ENCODE measurements at regions not wholly inside any gene's neighbourhood (a gene's known extent, or its start where the extent isn't known, plus 50 kb on each side); places are given as distances from the start of the nearest gene placed in this dataset.
A peak's percentile ranks its signal among the peaks of the same experiment; 100 is the strongest.

DNA sequence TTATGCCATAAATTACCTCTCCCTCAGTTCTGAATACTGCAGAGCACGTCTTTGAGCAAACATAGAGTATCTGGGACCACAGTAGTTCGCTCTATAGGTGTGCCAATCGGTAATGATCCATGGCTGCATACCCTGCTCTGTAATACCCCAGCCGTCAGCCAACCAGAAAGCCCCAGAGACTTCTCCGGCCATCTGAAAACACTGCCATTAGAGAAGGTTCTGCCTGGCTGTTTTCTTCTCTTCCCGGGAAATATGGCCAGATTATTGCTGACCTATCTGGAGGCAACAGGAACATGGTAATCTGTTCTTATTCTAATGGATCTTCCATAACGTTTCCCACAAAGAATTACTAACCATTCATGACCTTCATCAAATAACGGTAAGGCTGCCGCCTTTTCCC lies 139.9 kb downstream of the RPS12 start:
- Mint-ChIP-seq H3K4me3 (no peak overlapping the region), H3K27me3 (peaks cover 53% of the 10 kb centered on the region), H3K4me1 (peaks cover 3% of the 10 kb centered on the region), H3K36me3 (ENCODE audit: low read depth) (peaks cover 2% of the 10 kb centered on the region), H3K9me3 (peaks cover 7% of the 10 kb centered on the region), H3K27ac (no peak overlapping the region)
- intact Hi-C loops (cut with micrococcal nuclease) = no loop called here
- no peak for DNase-seq

DNA sequence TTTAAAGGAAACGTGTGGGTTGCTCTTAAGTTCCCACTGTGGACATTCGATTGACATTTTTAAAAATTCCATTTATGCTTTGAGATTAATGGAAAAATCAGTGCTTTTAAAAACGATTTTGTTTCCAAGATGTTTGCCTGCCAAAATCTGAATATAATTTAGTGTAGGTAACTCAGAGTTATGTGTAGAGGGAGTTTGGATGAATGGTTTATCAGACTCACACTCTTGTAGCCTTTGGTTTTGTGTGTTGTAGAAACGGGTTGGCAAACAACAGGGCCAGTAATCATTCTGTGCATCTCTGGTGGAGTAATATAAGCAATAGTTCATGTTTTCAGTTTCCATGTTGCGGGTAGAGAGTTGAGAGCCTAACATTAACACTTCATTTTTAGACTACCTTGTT lies 140.6 kb downstream of the RPS12 start:
- DNase-seq = no peak
- H3K27me3 Mint-ChIP-seq = peaks cover 51% of the 10 kb centered on the region
- no peak overlapping the region for H3K4me3 Mint-ChIP-seq
- no peak overlapping the region for H3K27ac Mint-ChIP-seq
- peaks cover 6% of the 10 kb centered on the region for H3K4me1 Mint-ChIP-seq
- peaks cover 7% of the 10 kb centered on the region for H3K9me3 Mint-ChIP-seq
- peaks cover 2% of the 10 kb centered on the region for H3K36me3 Mint-ChIP-seq (ENCODE audit: low read depth)
- intact Hi-C loops (cut with micrococcal nuclease) = no loop called here

GRCh38 chr6:132959639-132960326 lies 145.4 kb downstream of the RPS12 start:
- DNase-seq = no peak
- peak overlapping the region; percentile 33 for H3K4me3 Mint-ChIP-seq
- peaks cover 7% of the 10 kb centered on the region for H3K9me3 Mint-ChIP-seq
- intact Hi-C loops (cut with micrococcal nuclease) = loop anchor here (5.0 to 10.0 kb wide), 2 partner anchors 135 to 593 kb away; no protein-coding TSS in a partner anchor
- peaks cover 42% of the 10 kb centered on the region for H3K27me3 Mint-ChIP-seq
- H3K36me3 Mint-ChIP-seq (ENCODE audit: low read depth) = peaks cover 2% of the 10 kb centered on the region
- peaks cover 16% of the 10 kb centered on the region for H3K4me1 Mint-ChIP-seq
- H3K27ac Mint-ChIP-seq = no peak overlapping the region

GRCh38 chr6:132960720-132961119 lies 146.4 kb downstream of the RPS12 start:
- intact Hi-C loops (cut with micrococcal nuclease) = loop anchor here (5.0 to 10.0 kb wide), 2 partner anchors 136 to 592 kb away; no protein-coding TSS in a partner anchor

DNA sequence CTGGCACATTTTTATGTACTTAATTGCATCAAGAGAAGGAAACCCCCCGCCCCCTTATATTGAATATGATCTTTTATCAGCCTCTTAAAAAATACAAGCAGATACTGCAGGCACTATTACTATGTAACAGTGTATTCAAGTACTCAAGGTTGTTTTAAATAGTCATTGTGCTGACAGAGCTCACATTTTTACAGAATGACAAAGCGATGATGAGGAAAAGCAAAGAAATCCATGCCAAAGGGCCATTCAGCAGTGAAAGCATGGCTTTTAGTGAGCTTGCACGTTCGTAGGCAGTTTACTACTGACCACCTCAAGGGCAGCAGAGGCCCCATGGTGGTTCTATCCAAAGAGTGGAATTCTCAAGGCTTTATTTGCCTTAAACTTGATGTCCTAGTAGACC lies 146.8 kb downstream of the RPS12 start:
- H3K9me3 Mint-ChIP-seq = peaks cover 7% of the 10 kb centered on the region
- intact Hi-C loops (cut with micrococcal nuclease) = loop anchor here (5.0 to 10.0 kb wide), 2 partner anchors 136 to 591 kb away; no protein-coding TSS in a partner anchor
- no peak overlapping the region for H3K4me3 Mint-ChIP-seq
- peaks cover 2% of the 10 kb centered on the region for H3K36me3 Mint-ChIP-seq (ENCODE audit: low read depth)
- peaks cover 37% of the 10 kb centered on the region for H3K27me3 Mint-ChIP-seq
- H3K27ac Mint-ChIP-seq = no peak overlapping the region
- peaks cover 20% of the 10 kb centered on the region for H3K4me1 Mint-ChIP-seq
- DNase-seq = no peak

More at GRCh38 chr6:132960720-132961119, 146.4 kb downstream of the RPS12 start:
- Mint-ChIP-seq H3K27me3 (peaks cover 37% of the 10 kb centered on the region), H3K4me3 (no peak overlapping the region), H3K27ac (no peak overlapping the region), H3K9me3 (peaks cover 7% of the 10 kb centered on the region), H3K36me3 (ENCODE audit: low read depth) (peaks cover 2% of the 10 kb centered on the region), H3K4me1 (peaks cover 20% of the 10 kb centered on the region)
- no peak for DNase-seq

DNA sequence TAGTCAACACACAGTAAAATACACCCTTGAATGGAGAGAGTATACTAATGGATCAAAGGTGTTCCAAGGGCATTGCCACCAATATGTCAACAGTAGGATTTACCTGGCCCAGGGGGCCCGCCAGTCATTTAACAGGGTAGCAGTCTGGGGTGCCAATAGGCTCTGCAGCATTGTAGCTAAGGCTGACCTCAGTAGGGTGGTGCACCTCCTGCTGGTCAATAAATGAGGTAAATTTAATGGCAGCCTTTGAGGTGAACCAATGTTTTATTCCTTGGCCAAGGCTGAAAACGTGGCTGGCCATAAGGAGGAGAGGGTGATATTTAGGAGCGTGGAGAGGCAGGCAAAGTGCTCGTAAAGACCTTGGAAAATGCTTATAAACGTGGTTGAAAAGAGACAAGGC lies 147.2 kb downstream of the RPS12 start:
- Mint-ChIP-seq H3K4me3 (no peak overlapping the region), H3K36me3 (ENCODE audit: low read depth) (peaks cover 2% of the 10 kb centered on the region), H3K4me1 (peaks cover 20% of the 10 kb centered on the region), H3K27ac (no peak overlapping the region), H3K9me3 (peaks cover 7% of the 10 kb centered on the region), H3K27me3 (peaks cover 35% of the 10 kb centered on the region)
- DNase-seq = no peak
- intact Hi-C loops (cut with micrococcal nuclease) = loop anchor here (2.0 to 10.0 kb wide), 3 partner anchors 137 to 591 kb away; no protein-coding TSS in a partner anchor

DNA sequence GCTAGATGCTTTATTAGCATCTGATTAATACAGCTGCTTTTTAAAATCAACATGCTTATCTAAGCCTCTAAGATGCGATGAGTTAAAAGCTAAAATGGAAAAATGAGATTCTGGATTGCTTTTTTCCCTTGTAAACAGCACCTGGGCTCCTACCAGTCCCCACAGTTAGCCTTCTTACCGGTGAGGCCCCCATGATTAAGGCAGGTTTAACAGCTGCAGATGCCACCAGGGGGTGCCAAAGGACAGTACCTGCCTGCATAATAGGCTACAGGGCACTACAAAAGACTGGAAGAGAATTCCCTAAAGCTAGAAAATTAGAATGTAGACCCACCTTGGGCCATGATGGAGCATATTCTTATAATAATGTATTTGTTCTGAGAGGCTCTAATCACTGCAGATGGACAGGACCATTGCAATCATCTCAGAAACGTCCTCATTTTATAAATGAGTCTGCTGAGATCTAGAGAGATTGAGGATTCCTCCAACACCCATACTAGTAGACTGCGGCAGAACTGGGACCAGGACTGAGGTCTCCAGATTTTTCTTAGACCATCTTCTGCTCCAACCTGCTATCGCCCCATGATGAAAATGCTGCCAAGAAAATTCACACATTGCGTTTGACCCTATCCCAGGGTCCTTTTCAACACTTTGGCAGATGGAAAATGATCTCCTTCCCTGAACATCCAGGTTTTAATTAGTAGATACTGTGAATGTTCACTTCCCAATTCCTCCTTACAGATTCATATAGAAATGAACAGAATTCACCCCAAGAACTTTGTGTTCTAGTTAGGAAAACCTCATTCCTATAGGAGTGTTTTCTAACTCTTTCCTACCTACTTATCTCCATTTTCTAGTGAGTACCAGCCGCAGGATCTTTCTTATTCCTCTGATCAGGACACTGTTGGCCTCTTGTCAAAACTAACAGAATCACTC lies 148.8 kb downstream of the RPS12 start:
- Mint-ChIP-seq H3K4me3 (no peak overlapping the region), H3K4me1 (peaks cover 20% of the 10 kb centered on the region), H3K27ac (no peak overlapping the region), H3K9me3 (no peaks in the 10 kb centered on the region), H3K27me3 (peaks cover 25% of the 10 kb centered on the region), H3K36me3 (ENCODE audit: low read depth) (peaks cover 2% of the 10 kb centered on the region)
- intact Hi-C loops (cut with micrococcal nuclease) = loop anchor here (2.0 to 10.0 kb wide), 3 partner anchors 138 to 589 kb away; no protein-coding TSS in a partner anchor
- peak; percentile 90 for DNase-seq

DNA sequence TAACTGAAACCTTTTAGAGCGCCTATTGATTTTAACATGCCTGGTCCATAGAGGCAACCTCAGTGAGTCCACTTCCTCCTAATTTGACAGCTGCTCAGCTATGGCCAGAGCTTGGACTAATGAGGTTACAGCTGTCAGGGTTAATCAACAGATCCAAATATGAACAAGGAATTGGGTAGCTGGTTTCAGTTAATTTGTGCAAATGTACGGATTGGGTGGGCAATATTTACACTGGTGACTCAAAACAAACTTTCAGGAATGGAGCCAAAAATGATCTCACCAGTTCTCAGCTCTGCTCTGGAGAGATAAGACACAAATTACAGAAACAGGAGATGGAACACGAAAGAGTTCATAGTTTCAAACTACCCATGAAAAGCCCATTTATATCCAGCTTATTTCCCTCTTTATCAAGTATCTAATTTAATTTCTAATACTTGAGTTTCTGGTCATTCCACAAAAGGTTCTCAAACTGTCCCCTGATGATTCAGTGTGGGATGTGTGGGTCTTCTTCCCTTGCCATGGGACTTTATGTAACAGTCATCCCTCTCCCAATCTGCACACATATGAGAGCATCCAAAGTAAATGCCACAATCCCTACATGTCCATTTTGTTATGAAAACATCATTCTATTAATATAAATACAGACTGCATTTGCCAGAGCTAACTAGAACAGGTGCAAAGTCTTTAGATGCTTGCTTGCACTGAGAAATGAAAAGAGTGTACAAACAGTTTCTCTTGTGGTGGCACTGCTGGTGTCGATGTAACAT lies 149.9 kb downstream of the RPS12 start:
- no peak for DNase-seq
- intact Hi-C loops (cut with micrococcal nuclease) = loop anchor here (5.0 to 10.0 kb wide), 2 partner anchors 139 to 588 kb away; no protein-coding TSS in a partner anchor
- peaks cover 16% of the 10 kb centered on the region for H3K4me1 Mint-ChIP-seq
- H3K4me3 Mint-ChIP-seq = no peak overlapping the region
- no peaks in the 10 kb centered on the region for H3K36me3 Mint-ChIP-seq (ENCODE audit: low read depth)
- H3K27me3 Mint-ChIP-seq = peaks cover 27% of the 10 kb centered on the region
- H3K9me3 Mint-ChIP-seq = no peaks in the 10 kb centered on the region
- H3K27ac Mint-ChIP-seq = no peak overlapping the region

- Mint-ChIP-seq H3K9me3 (no peaks in the 10 kb centered on the region), H3K27ac (no peak overlapping the region), H3K4me3 (no peak overlapping the region), H3K36me3 (ENCODE audit: low read depth) (no peaks in the 10 kb centered on the region), H3K4me1 (peaks cover 14% of the 10 kb centered on the region), H3K27me3 (peaks cover 30% of the 10 kb centered on the region)
- DNase-seq = no peak
- intact Hi-C loops (cut with micrococcal nuclease) = loop anchor here (5.0 to 10.0 kb wide), 2 partner anchors 140 to 587 kb away; no protein-coding TSS in a partner anchor
Measured at GRCh38 chr6:132964868-132965382, 150.6 kb downstream of the RPS12 start.

DNA sequence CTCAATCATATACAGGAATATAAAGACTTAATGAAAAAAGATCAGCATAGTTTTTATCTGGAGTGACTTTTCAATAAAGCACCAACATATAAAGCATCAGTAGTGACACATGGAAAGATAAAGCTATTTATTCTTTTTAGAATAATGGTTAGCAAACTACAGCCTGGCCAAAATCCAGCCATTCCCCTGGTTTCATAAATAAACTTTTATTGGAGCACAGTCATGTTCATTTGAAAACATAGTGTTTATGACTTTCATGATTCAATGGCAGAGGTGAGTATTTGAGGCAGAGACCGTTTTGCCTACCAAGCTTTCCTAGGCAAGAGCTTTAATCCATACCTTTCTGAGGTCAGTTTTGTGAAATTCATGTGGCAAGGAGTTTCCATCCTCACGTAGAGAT lies 153.5 kb downstream of the RPS12 start:
- Mint-ChIP-seq H3K27me3 (peaks cover 30% of the 10 kb centered on the region), H3K9me3 (no peaks in the 10 kb centered on the region), H3K4me1 (peaks cover 5% of the 10 kb centered on the region), H3K36me3 (ENCODE audit: low read depth) (no peaks in the 10 kb centered on the region), H3K27ac (no peak overlapping the region), H3K4me3 (no peak overlapping the region)
- DNase-seq = no peak
- intact Hi-C loops (cut with micrococcal nuclease) = loop anchor here (10.0 kb wide), 1 partner anchor 143 kb away; no protein-coding TSS in a partner anchor

GRCh38 chr6:132968419-132968950 lies 154.1 kb downstream of the RPS12 start:
- intact Hi-C loops (cut with micrococcal nuclease) = loop anchor here (10.0 kb wide), 1 partner anchor 144 kb away; no protein-coding TSS in a partner anchor
- no peak overlapping the region for H3K4me3 Mint-ChIP-seq
- peaks cover 27% of the 10 kb centered on the region for H3K27me3 Mint-ChIP-seq
- H3K27ac Mint-ChIP-seq = no peak overlapping the region
- no peaks in the 10 kb centered on the region for H3K36me3 Mint-ChIP-seq (ENCODE audit: low read depth)
- H3K9me3 Mint-ChIP-seq = no peaks in the 10 kb centered on the region
- DNase-seq = no peak
- peaks cover 5% of the 10 kb centered on the region for H3K4me1 Mint-ChIP-seq

DNA sequence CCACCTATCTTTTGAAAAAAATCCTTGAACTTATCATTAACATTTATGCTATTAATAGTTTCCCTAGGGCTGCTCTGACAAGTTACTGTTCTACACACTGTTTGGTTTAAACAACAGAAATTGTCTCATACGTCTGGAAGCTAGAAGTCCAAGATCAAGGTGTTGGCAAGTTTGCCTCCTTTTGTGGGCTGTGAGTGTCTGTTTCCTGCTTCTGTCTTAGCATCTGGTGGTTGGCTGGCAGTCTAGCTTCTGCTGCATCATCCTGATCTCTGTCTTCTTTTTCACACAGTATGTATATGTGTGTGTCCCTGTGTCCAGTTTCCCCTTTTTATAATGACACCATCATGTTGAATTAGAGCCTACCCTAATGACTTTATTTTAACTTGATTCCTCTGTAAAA lies 154.8 kb downstream of the RPS12 start:
- no peaks in the 10 kb centered on the region for H3K36me3 Mint-ChIP-seq (ENCODE audit: low read depth)
- intact Hi-C loops (cut with micrococcal nuclease) = loop anchor here (10.0 kb wide), 1 partner anchor 144 kb away; no protein-coding TSS in a partner anchor

DNA sequence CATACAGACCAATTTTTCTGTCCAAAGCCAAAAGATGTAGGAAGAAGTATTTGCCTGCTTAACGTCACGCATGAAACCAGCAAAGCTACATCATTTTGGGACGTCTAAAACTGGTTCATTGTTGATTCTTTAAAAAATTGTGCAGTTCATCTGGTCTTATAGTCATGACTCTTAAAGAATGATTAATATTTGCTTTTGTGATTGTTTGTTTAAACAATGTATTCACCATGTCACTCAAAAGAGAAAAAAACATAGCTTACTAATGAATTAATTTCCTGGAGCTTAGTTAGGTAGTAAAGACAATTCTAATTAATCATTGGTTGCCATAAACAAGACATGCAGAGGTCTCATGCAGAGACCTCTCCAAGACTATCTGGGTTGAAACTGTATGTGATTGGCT lies 157.3 kb downstream of the RPS12 start:
- H3K9me3 Mint-ChIP-seq = no peaks in the 10 kb centered on the region
- intact Hi-C loops (cut with micrococcal nuclease) = no loop called here
- H3K36me3 Mint-ChIP-seq (ENCODE audit: low read depth) = no peaks in the 10 kb centered on the region
- no peak overlapping the region for H3K4me3 Mint-ChIP-seq
- no peak for DNase-seq
- no peaks in the 10 kb centered on the region for H3K4me1 Mint-ChIP-seq
- no peak overlapping the region for H3K27ac Mint-ChIP-seq
- peaks cover 14% of the 10 kb centered on the region for H3K27me3 Mint-ChIP-seq

More for the DNA sequence above, 154.8 kb downstream of the RPS12 start:
- Mint-ChIP-seq H3K4me1 (peaks cover 5% of the 10 kb centered on the region), H3K4me3 (no peak overlapping the region), H3K9me3 (no peaks in the 10 kb centered on the region), H3K27me3 (peaks cover 24% of the 10 kb centered on the region), H3K27ac (no peak overlapping the region)
- no peak for DNase-seq

All from activated CD4-positive, alpha-beta T cell treated with anti-CD3 and anti-CD28 coated beads, Interleukin-2, amount 10 ng/mL, durations not matched to agents 24 days and 14 days (primary cell).